Muscle layer of duodenum (tissue), 2 donors: ENCODE measurements at regions not wholly inside any gene's neighbourhood (a gene's known extent, or its start where the extent isn't known, plus 50 kb on each side); places are given as distances from the start of the nearest gene placed in this dataset.
"Not testable (repeated sequence)": the region's sequence is repeated elsewhere in the genome, so short reads cannot be mapped to it uniquely, and the experiment has no call there.

ENCODE experiments used
- H3K27ac ChIP-seq: one replicate; pipeline ENCODE4 v1.7.0; 2013; ENCODE audit warnings: mild to moderate bottlenecking, low read length
- H3K27me3 ChIP-seq: one replicate; pipeline ENCODE4 v1.7.0; 2013; ENCODE audit warnings: low read depth, mild to moderate bottlenecking, control low read depth, low read length
- H3K36me3 ChIP-seq, 2 donors: one replicate each; pipeline ENCODE4 v1.7.0; 2013; ENCODE audit warnings: low read length in 2 of 2, control low read depth in 1 of 2, mild to moderate bottlenecking in 1 of 2; ENCODE audit not compliant: insufficient read depth in 2 of 2, control insufficient read depth in 1 of 2
- H3K4me1 ChIP-seq, 2 donors: one replicate each; pipeline ENCODE4 v1.7.0; 2013; ENCODE audit warnings: low read length in 2 of 2, mild to moderate bottlenecking in 2 of 2, control low read depth in 1 of 2, moderate library complexity in 1 of 2; ENCODE audit not compliant: insufficient read depth in 2 of 2, control insufficient read depth in 1 of 2
- H3K4me3 ChIP-seq, 2 donors: one replicate each; pipeline ENCODE4 v1.7.0; 2013; ENCODE audit warnings: low read length in 2 of 2, low read depth in 1 of 2, mild to moderate bottlenecking in 1 of 2
- H3K9me3 ChIP-seq, 2 donors: one replicate each; pipeline ENCODE4 v1.7.0; 2013; ENCODE audit warnings: low read length in 2 of 2, control low read depth in 1 of 2, mild to moderate bottlenecking in 1 of 2; ENCODE audit not compliant: control insufficient read depth in 1 of 2
- donor health status: healthy.

DNA sequence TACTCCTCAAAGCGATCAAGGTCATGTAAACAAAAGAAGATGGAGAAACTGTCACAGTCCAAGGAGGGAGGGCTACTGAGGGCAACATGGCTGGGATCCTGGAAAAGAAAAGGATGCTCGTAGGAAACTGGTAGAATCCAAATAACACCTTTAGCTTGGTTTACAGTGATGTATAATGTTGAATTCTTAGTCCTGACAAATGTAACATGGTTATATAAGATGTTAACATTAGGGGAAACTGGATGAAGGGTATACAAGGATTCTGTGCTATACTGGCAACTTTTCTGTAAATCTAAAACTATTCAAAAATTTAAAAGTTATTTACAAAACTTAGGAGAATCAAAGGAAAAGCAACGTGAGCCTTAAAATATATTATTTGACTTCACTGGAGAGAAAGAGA, 257.0 kb downstream of the TTC32 start:
- no peaks in the 10 kb centered on the region for H3K9me3 ChIP-seq
- no peak overlapping the region for H3K27ac ChIP-seq
- no peaks in the 10 kb centered on the region for H3K27me3 ChIP-seq
- H3K4me1 ChIP-seq = no peaks in the 10 kb centered on the region
- no peaks in the 10 kb centered on the region for H3K36me3 ChIP-seq
- no peak overlapping the region for H3K4me3 ChIP-seq

DNA sequence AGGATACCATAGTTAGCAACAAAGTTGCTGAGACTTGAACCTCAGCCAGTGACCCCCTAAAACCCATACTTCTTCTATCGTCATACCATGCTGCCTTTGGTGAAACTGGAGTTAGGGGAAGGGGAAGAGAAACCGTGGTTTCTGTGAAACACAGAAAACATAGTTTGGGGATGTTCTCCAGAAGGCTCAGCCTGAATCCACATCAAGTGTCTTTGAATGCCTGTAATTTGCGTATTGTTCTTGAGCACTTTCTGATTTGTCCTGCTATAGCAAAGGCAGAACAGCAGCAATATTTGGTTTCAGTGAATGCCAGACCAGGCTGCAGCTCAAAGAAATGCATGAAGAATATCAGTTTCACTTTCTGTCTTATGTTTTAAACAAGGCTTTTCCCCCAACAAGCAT, 258.7 kb downstream of the TTC32 start:
- H3K4me3 ChIP-seq = no peak overlapping the region

DNA sequence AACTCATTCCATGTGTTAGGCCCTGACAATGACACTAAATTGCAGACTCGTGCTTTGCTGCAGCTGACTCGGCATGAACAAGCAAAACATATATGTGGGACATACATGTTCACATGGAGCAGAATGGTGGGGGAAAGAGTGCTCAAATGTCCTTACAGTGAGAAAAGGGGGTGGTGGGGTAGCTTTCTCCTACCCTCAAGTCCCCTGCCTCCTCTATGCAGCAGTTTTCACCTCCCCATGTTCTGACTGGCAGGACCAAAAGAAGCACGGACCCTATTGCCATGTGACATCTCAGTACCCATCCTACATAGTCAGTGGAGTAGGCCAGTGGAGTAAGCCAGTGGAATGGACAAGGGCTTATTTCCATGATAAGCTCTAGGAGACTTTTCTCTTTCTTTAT, 259.3 kb downstream of the TTC32 start:
- Histone ChIP-seq H3K4me3 (no peak overlapping the region), H3K4me1 (no peaks in the 10 kb centered on the region), H3K27ac (no peak overlapping the region), H3K9me3 (no peaks in the 10 kb centered on the region), H3K36me3 (no peaks in the 10 kb centered on the region), H3K27me3 (no peaks in the 10 kb centered on the region)

More for the DNA sequence above, 258.7 kb downstream of the TTC32 start:
- Histone ChIP-seq H3K36me3 (no peaks in the 10 kb centered on the region), H3K4me1 (no peaks in the 10 kb centered on the region), H3K27me3 (no peaks in the 10 kb centered on the region), H3K9me3 (no peaks in the 10 kb centered on the region), H3K27ac (no peak overlapping the region)

DNA sequence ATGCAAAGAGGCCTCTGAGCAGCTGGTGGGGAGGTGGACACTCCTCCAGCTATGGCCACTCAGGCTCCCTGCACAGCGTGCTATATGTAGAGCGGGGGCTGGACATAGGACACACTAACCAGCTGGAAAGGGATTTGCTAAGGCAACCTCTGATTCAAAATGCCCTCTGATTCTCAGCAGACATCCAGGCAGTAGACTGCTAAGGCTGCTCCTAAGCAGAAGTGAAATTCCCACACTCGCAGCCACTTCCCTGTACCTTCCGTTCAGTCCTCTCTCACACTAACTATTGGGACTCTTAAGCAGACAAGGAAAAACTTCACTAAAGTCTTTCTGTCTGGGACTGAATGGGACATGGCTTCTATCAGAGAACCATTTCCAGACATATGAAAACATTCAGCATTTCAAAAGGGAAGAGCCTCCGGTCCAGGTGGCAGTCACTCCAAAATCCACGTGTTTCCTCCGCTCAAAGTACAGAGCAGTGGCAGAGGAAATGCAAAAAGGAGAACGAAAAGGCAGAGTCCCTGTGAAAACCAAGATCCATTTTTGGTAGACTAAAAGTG, 265.8 kb downstream of the TTC32 start:
- Histone ChIP-seq H3K27me3 (no peaks in the 10 kb centered on the region), H3K4me3 (no peak overlapping the region), H3K27ac (no peak overlapping the region), H3K4me1 (peaks cover 0 to 4% of the 10 kb centered on the region in 2 donors), H3K36me3 (no peaks in the 10 kb centered on the region), H3K9me3 (no peaks in the 10 kb centered on the region)

DNA sequence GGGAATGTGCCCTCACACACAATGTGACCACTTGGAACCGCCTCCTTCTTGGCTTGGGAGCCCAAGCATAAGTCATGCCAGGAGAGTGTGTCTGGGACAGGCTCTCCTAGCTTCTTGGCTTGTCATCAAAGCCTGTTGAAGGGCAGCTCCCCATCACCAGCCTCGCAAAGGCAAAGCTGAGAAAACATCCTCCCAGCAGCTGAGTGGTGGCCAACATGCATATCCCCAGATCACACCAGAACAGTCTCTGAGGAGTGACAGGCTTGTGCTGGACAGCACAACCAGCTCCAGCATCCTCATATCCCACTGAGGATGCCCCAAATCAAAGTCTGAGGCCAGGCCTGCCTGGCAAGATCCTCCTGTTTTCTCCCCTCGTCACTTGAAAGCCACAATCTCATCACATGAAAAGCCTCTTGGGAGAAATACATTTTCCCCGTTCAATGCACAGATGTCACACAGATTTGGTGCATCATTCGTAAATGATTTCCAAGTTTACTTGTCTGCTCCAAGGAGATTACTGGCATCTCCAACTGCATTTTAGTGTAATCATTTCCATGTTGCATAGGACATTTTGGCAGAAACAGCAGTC, 269.3 kb downstream of the TTC32 start:
- Histone ChIP-seq H3K27me3 (no peaks in the 10 kb centered on the region), H3K27ac (no peak overlapping the region), H3K4me3 (no peak overlapping the region), H3K9me3 (peaks cover 0 to 4% of the 10 kb centered on the region in 2 donors), H3K4me1 (peaks cover 0 to 4% of the 10 kb centered on the region in 2 donors), H3K36me3 (no peaks in the 10 kb centered on the region)

DNA sequence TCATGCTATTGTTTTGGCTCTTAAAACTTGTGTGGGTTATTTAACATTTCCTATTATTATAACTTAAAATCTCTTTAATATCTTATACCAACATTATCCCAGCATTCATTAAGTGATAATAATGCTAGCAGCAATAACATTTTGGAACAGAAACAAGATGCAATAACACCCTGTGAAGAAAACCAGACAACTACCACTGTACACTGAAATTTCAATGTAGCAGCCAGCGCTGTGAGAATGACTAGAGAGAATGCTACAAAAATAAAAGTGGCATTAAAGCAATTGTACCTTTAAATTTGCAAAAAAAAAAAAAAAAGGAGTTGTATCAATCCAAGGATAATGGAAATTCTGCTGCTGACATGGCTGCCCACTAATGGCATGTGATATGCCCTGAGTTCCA, 269.9 kb downstream of the TTC32 start:
- H3K4me3 ChIP-seq = no peak overlapping the region
- H3K27ac ChIP-seq = no peak overlapping the region
- H3K9me3 ChIP-seq = peaks cover 0 to 4% of the 10 kb centered on the region in 2 donors
- H3K36me3 ChIP-seq = no peaks in the 10 kb centered on the region
- H3K27me3 ChIP-seq = no peaks in the 10 kb centered on the region
- peaks cover 0 to 4% of the 10 kb centered on the region in 2 donors for H3K4me1 ChIP-seq

DNA sequence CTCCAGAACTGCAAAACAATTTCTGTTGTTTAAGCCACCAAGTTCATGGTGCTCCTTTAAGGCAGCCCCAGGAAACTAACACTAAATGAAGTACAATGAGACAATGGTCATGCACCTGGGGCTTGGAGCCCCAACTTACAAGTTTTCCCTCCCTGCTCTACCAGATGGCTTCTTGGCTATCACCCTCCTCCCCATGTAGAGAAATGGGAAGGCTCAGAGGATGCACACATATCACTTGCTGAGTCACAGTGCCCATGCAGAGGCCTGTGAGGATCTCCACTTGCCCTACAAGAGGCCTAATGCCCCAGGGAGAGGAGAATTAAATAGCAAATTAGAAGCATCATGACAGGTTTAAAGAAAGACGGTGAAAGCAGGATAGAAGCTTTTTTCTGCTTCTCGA, 270.9 kb downstream of the TTC32 start:
- H3K4me3 ChIP-seq = no peak overlapping the region
- no peaks in the 10 kb centered on the region for H3K27me3 ChIP-seq
- peaks cover 0 to 4% of the 10 kb centered on the region in 2 donors for H3K4me1 ChIP-seq
- H3K36me3 ChIP-seq = no peaks in the 10 kb centered on the region
- H3K27ac ChIP-seq = no peak overlapping the region
- peaks cover 0 to 4% of the 10 kb centered on the region in 2 donors for H3K9me3 ChIP-seq

DNA sequence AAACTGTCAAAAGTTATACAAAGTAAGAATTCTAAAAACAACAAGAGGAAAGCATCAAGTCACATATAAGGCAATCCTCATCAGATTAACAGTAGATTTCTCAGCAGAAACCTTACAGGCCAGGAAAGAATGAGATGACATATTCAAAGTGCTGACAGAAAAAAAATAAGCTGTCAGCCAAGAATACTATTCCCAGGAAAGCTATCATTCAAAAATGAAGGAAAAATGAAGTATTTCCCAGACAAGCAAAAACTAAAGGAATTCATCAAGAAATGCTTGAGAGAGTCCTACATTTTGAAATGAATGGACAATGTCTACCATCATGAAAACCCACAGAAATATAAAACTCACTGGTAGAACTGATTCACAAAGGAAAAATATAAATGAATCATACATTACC, 268.9 kb upstream of the OSR1 start:
- Histone ChIP-seq H3K27me3 (no peaks in the 10 kb centered on the region), H3K9me3 (peaks cover 0 to 4% of the 10 kb centered on the region in 2 donors), H3K4me3 (no peak overlapping the region), H3K36me3 (no peaks in the 10 kb centered on the region), H3K27ac (no peak overlapping the region), H3K4me1 (no peaks in the 10 kb centered on the region)

DNA sequence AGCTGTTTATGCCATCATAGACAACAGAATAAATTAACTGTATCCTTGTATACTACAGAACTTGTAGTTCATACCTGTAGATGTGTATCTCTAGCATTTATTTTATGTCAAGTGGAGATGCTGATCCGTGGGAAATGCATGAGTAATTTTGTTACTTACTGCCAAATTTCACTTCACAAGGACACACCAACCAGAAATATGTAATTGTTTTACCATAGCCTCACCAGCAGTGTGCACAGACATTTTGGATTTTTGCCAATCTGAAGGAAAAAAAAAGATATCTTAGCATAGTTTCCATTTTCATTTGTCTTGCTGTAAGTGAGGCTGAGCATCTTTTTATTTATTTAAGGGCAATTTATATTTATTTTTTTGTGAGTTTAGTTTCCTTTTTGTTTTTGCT, 265.1 kb upstream of the OSR1 start:
- Histone ChIP-seq H3K4me1 (no peaks in the 10 kb centered on the region), H3K27me3 (no peaks in the 10 kb centered on the region), H3K9me3 (peaks cover 0 to 12% of the 10 kb centered on the region in 2 donors), H3K4me3 (no peak overlapping the region), H3K36me3 (no peaks in the 10 kb centered on the region), H3K27ac (no peak overlapping the region)

DNA sequence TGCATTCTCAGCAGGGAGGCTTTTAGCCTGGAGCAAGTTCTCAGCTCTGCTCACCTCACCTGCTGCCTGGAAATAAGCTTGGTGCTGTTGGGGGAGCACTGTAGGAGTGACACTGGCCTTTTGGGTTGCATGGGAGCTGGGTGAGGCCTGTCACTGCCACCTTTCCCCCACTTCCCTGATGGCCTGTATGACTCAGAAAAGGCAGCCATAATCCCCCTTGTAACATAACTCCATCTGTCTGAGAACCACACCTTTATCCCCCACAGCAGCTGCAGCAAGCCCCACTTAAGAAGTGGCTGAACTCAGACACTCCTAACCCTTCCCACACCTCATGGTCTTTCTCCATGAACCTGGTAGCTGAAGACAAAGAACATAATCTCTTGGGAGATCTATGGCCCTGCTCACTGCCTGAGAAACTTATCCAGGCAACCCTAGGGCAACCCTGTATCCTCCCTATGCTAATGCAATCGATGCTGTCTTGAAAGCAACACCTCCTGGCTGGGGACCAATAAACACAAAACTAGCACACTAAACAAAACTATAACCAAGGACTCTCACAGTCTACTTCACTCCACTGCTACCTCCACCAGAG, 258.9 kb upstream of the OSR1 start:
- H3K9me3 ChIP-seq = peaks cover 0 to 28% of the 10 kb centered on the region in 2 donors
- no peak overlapping the region for H3K4me3 ChIP-seq

DNA sequence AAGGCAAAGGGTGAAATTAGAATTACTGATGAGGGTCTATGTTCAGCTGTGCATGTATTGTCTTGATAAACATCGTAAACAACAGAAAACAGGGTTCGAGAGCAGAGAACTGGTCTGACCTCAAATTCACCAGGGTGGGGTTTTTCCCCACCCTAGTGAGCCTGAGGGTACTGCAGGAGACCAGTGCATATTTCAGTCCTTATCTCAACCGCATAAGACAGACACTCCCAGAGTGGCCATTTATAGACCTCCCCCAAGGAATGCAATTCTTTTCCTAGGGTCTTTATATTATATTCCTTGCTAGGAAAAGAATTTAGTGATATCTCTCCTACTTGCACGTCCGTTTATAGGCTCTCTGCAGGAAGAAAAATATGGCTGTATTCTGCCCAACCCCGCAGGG, 257.0 kb upstream of the OSR1 start:
- peaks cover 0 to 28% of the 10 kb centered on the region in 2 donors for H3K9me3 ChIP-seq
- not testable (repeated sequence) for H3K27ac ChIP-seq, H3K36me3 ChIP-seq, H3K4me1 ChIP-seq, H3K27me3 ChIP-seq
- peak overlapping the region in 1 of 2 donors; percentile 5 for H3K4me3 ChIP-seq

More for the DNA sequence above, 258.9 kb upstream of the OSR1 start:
- Histone ChIP-seq H3K36me3 (no peaks in the 10 kb centered on the region), H3K27ac (no peak overlapping the region), H3K4me1 (no peaks in the 10 kb centered on the region), H3K27me3 (no peaks in the 10 kb centered on the region)

DNA sequence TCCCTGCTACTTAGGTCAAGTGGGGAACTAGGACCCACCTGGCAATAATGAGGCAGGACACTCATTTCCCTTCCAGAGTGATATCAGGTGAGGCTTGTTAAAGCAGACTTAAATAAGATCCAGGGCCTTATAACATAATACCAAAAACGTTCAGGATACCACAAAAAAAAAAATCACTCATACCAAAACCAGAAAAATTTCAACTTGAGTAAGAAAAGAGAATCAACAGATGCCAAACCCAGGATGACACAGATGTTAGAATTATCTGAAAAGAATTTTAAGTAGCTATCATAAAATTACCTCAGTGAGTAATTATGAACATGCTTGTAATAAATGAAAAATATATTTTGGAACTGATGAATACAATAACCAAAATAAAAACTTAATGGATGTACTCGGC, 255.6 kb upstream of the OSR1 start:
- no peaks in the 10 kb centered on the region for H3K4me1 ChIP-seq
- H3K27ac ChIP-seq = no peak overlapping the region
- H3K9me3 ChIP-seq = peaks cover 0 to 26% of the 10 kb centered on the region in 2 donors
- no peaks in the 10 kb centered on the region for H3K27me3 ChIP-seq
- H3K36me3 ChIP-seq = no peaks in the 10 kb centered on the region
- H3K4me3 ChIP-seq = no peak overlapping the region
